SU-DHL-6 (cell line): ENCODE measurements at regions not wholly inside any gene's neighbourhood (a gene's known extent, or its start where the extent isn't known, plus 50 kb on each side); places are given as distances from the start of the nearest gene placed in this dataset.

Experiments used
- H2AFZ ChIP-seq: fragments of 200-600 bp; sonication (generic); 2 replicates; pipeline ENCODE4 v1.6.1; 2014; ENCODE audit warnings: low read depth, mild to moderate bottlenecking, moderate library complexity, mixed read lengths, antibody characterized with exemption, low read length; ENCODE audit not compliant: severe bottlenecking
- H3F3A ChIP-seq: fragments of 200-600 bp; shearing (Covaris generic); 2 replicates; pipeline ENCODE4 v1.6.0; 2016; ENCODE audit warnings: antibody characterized with exemption, mild to moderate bottlenecking; ENCODE audit not compliant: insufficient read depth
- H3K27ac ChIP-seq: fragments of 200-600 bp; sonication (generic); 2 replicates; pipeline ENCODE4 v1.5.1; 2016; ENCODE audit warnings: low read depth, mild to moderate bottlenecking, low read length, moderate library complexity, mixed read lengths
- H3K27me3 ChIP-seq: fragments of 200-600 bp; sonication (generic), shearing (Covaris generic); 2 replicates; pipeline ENCODE4 v1.6.0; 2014; ENCODE audit warnings: mild to moderate bottlenecking, low read length
- H3K36me3 ChIP-seq: fragments of 200-600 bp; sonication (generic); 2 replicates; pipeline ENCODE4 v1.6.1; 2014; ENCODE audit warnings: mild to moderate bottlenecking, low read length, mixed read lengths
- H3K4me2 ChIP-seq: fragments of 300-600, 200-600 bp; shearing (Covaris generic), sonication (generic); 2 replicates; pipeline ENCODE4 v1.6.0; 2014; ENCODE audit warnings: low read length, low read depth, mild to moderate bottlenecking; ENCODE audit not compliant: poor library complexity, severe bottlenecking
- H3K4me3 ChIP-seq: fragments of 200-600 bp; sonication (generic); 2 replicates; pipeline ENCODE4 v1.5.1; 2014; ENCODE audit warnings: antibody characterized with exemption, low read length, mild to moderate bottlenecking, mixed read lengths; ENCODE audit not compliant: insufficient read depth, poor library complexity, severe bottlenecking
- H3K79me2 ChIP-seq: fragments of 200-600 bp; sonication (generic); 2 replicates; pipeline ENCODE4 v1.6.1; 2014; ENCODE audit warnings: mild to moderate bottlenecking, low read length, moderate library complexity; ENCODE audit not compliant: insufficient read depth
- H3K9ac ChIP-seq: fragments of 200-600 bp; sonication (generic); 2 replicates; pipeline ENCODE4 v1.7.0; 2014; ENCODE audit warnings: mild to moderate bottlenecking, low read length
- H3K9me2 ChIP-seq: fragments of 200-600 bp; sonication (generic); replicated peaks from 2 replicates; pipeline ENCODE4 v1.6.1; 2014; ENCODE audit warnings: low read length; ENCODE audit not compliant: insufficient read depth
- H3K9me3 ChIP-seq: fragments of 200-600 bp; sonication (generic); 2 replicates; pipeline ENCODE4 v1.6.1; 2014; ENCODE audit warnings: low read length, mixed read lengths; ENCODE audit not compliant: insufficient read depth
- H4K20me1 ChIP-seq: fragments of 200-600 bp; sonication (generic); 2 replicates; pipeline ENCODE4 v1.6.1; 2014; ENCODE audit warnings: low read depth, mild to moderate bottlenecking, antibody characterized with exemption, low read length, moderate library complexity, mixed read lengths
- CTCF ChIP-seq: fragments of 200-600 bp; sonication (generic); IDR thresholded peaks from one replicate; pipeline ENCODE4 v1.5.1; 2017; ENCODE audit warnings: antibody characterized with exemption, mild to moderate bottlenecking, low read length, moderate library complexity; ENCODE audit not compliant: insufficient read depth, poor library complexity, severe bottlenecking
- EZH2phosphoT487 ChIP-seq: fragments of 200-600 bp; sonication (generic), shearing (Covaris generic); conservative IDR thresholded peaks from 2 replicates; pipeline ENCODE4 v1.6.1; 2018; ENCODE audit warnings: mild to moderate bottlenecking, antibody characterized with exemption, low read length, moderate library complexity, mixed read lengths

GRCh38 chr5:61274511-61274911 lies 57.5 kb upstream of the ZSWIM6 start:
- no peak for TF ChIP-seq EZH2phosphoT487
- TF ChIP-seq CTCF = no peak
- Histone ChIP-seq H2AFZ (no peak overlapping the region), H3K4me3 (no peak overlapping the region), H3K79me2 (no peaks in the 10 kb centered on the region), H3K9me3 (no peaks in the 10 kb centered on the region), H3K36me3 (no peaks in the 10 kb centered on the region), H3K9me2 (no peaks in the 10 kb centered on the region), H3K9ac (no peak overlapping the region), H3F3A (no peaks in the 10 kb centered on the region), H3K4me2 (no peak overlapping the region), H3K27ac (no peak overlapping the region), H4K20me1 (no peaks in the 10 kb centered on the region), H3K27me3 (no peaks in the 10 kb centered on the region)

- Histone ChIP-seq H2AFZ (no peak overlapping the region), H3K27ac (no peak overlapping the region), H3K9me3 (no peaks in the 10 kb centered on the region), H3K9me2 (no peaks in the 10 kb centered on the region), H3K4me2 (no peak overlapping the region), H3K79me2 (no peaks in the 10 kb centered on the region), H3F3A (no peaks in the 10 kb centered on the region), H3K4me3 (no peak overlapping the region), H4K20me1 (no peaks in the 10 kb centered on the region), H3K27me3 (no peaks in the 10 kb centered on the region), H3K36me3 (no peaks in the 10 kb centered on the region), H3K9ac (no peak overlapping the region)
- TF ChIP-seq CTCF (no peak), EZH2phosphoT487 (no peak)
Measured at GRCh38 chr5:61275841-61276240, 56.2 kb upstream of the ZSWIM6 start.

GRCh38 chr5:61277190-61277589 lies 54.9 kb upstream of the ZSWIM6 start:
- H4K20me1 ChIP-seq = no peaks in the 10 kb centered on the region
- no peaks in the 10 kb centered on the region for H3K27me3 ChIP-seq
- H3K4me3 ChIP-seq = no peak overlapping the region
- H3K9me2 ChIP-seq = no peaks in the 10 kb centered on the region
- no peaks in the 10 kb centered on the region for H3K9me3 ChIP-seq
- no peak overlapping the region for H3K9ac ChIP-seq
- H3K79me2 ChIP-seq = no peaks in the 10 kb centered on the region
- H3K27ac ChIP-seq = no peak overlapping the region
- no peak overlapping the region for H2AFZ ChIP-seq
- no peaks in the 10 kb centered on the region; the same call in 1 of the 2 replicates for H3F3A ChIP-seq
- peak overlapping the region; percentile 20 for H3K4me2 ChIP-seq
- TF ChIP-seq CTCF (no peak), EZH2phosphoT487 (no peak)
- H3K36me3 ChIP-seq = no peaks in the 10 kb centered on the region
